ENCODE measurements at regions not wholly inside any gene's neighbourhood (a gene's known extent, or its start where the extent isn't known, plus 50 kb on each side); places are given as distances from the start of the nearest gene placed in this dataset.

DNA sequence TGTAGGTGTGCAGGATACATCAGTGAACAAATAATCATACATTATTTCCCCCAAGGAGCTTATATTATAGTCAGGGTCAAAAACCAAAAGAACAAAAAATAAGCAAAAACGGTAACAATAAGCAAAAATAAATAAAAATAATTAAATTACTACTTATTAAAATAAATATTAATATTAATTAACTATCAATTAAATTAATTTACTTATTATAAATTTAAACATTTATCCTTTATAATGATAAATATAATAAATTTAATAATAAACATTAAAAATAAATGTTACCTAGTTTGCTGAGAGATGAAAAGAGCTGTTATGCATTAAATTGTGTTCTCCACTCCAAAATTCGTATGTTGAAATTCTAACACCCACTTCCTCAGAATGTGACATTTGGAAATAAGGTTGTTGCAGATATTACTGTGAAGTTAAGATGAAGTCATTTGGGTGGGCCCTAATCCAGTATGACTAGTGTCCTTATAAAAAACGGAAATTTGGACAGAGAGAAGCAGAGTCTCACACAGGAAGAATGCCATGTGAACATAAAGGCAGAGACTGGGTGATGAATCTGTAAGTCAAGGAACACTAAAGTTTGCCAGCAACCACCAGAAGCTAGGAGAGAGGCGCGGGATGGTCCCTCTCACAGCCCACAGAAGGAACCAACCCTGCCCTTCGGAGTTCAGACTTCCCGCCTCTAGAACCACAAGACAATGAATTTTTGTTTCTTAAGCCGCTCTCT lies 67.2 kb upstream of the IBSP start (continued):
- TF ChIP-seq, protein P1, sequence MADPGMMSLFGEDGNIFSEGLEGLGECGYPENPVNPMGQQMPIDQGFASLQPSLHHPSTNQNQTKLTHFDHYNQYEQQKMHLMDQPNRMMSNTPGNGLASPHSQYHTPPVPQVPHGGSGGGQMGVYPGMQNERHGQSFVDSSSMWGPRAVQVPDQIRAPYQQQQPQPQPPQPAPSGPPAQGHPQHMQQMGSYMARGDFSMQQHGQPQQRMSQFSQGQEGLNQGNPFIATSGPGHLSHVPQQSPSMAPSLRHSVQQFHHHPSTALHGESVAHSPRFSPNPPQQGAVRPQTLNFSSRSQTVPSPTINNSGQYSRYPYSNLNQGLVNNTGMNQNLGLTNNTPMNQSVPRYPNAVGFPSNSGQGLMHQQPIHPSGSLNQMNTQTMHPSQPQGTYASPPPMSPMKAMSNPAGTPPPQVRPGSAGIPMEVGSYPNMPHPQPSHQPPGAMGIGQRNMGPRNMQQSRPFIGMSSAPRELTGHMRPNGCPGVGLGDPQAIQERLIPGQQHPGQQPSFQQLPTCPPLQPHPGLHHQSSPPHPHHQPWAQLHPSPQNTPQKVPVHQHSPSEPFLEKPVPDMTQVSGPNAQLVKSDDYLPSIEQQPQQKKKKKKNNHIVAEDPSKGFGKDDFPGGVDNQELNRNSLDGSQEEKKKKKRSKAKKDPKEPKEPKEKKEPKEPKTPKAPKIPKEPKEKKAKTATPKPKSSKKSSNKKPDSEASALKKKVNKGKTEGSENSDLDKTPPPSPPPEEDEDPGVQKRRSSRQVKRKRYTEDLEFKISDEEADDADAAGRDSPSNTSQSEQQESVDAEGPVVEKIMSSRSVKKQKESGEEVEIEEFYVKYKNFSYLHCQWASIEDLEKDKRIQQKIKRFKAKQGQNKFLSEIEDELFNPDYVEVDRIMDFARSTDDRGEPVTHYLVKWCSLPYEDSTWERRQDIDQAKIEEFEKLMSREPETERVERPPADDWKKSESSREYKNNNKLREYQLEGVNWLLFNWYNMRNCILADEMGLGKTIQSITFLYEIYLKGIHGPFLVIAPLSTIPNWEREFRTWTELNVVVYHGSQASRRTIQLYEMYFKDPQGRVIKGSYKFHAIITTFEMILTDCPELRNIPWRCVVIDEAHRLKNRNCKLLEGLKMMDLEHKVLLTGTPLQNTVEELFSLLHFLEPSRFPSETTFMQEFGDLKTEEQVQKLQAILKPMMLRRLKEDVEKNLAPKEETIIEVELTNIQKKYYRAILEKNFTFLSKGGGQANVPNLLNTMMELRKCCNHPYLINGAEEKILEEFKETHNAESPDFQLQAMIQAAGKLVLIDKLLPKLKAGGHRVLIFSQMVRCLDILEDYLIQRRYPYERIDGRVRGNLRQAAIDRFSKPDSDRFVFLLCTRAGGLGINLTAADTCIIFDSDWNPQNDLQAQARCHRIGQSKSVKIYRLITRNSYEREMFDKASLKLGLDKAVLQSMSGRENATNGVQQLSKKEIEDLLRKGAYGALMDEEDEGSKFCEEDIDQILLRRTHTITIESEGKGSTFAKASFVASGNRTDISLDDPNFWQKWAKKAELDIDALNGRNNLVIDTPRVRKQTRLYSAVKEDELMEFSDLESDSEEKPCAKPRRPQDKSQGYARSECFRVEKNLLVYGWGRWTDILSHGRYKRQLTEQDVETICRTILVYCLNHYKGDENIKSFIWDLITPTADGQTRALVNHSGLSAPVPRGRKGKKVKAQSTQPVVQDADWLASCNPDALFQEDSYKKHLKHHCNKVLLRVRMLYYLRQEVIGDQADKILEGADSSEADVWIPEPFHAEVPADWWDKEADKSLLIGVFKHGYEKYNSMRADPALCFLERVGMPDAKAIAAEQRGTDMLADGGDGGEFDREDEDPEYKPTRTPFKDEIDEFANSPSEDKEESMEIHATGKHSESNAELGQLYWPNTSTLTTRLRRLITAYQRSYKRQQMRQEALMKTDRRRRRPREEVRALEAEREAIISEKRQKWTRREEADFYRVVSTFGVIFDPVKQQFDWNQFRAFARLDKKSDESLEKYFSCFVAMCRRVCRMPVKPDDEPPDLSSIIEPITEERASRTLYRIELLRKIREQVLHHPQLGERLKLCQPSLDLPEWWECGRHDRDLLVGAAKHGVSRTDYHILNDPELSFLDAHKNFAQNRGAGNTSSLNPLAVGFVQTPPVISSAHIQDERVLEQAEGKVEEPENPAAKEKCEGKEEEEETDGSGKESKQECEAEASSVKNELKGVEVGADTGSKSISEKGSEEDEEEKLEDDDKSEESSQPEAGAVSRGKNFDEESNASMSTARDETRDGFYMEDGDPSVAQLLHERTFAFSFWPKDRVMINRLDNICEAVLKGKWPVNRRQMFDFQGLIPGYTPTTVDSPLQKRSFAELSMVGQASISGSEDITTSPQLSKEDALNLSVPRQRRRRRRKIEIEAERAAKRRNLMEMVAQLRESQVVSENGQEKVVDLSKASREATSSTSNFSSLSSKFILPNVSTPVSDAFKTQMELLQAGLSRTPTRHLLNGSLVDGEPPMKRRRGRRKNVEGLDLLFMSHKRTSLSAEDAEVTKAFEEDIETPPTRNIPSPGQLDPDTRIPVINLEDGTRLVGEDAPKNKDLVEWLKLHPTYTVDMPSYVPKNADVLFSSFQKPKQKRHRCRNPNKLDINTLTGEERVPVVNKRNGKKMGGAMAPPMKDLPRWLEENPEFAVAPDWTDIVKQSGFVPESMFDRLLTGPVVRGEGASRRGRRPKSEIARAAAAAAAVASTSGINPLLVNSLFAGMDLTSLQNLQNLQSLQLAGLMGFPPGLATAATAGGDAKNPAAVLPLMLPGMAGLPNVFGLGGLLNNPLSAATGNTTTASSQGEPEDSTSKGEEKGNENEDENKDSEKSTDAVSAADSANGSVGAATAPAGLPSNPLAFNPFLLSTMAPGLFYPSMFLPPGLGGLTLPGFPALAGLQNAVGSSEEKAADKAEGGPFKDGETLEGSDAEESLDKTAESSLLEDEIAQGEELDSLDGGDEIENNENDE (IDR thresholded peaks at IDR 0.05; ENCODE audit: insufficient replicate concordance, low read length), result no peak
- no peak for TF ChIP-seq TBP (IDR thresholded peaks at IDR 0.05; ENCODE audit: low read depth, low read length)
- TF ChIP-seq CREB1 (IDR thresholded peaks at IDR 0.05), result no peak
- TF ChIP-seq, protein P2, sequence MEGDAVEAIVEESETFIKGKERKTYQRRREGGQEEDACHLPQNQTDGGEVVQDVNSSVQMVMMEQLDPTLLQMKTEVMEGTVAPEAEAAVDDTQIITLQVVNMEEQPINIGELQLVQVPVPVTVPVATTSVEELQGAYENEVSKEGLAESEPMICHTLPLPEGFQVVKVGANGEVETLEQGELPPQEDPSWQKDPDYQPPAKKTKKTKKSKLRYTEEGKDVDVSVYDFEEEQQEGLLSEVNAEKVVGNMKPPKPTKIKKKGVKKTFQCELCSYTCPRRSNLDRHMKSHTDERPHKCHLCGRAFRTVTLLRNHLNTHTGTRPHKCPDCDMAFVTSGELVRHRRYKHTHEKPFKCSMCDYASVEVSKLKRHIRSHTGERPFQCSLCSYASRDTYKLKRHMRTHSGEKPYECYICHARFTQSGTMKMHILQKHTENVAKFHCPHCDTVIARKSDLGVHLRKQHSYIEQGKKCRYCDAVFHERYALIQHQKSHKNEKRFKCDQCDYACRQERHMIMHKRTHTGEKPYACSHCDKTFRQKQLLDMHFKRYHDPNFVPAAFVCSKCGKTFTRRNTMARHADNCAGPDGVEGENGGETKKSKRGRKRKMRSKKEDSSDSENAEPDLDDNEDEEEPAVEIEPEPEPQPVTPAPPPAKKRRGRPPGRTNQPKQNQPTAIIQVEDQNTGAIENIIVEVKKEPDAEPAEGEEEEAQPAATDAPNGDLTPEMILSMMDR (IDR thresholded peaks at IDR 0.05; ENCODE audit: control extremely low read depth in 1 of 3, insufficient read depth in 1 of 3, low read depth in 1 of 3, low read length in 3 of 3), result no peak
- no peak for TF ChIP-seq HDAC6 (IDR thresholded peaks at IDR 0.05; ENCODE audit: low read depth, low read length)
- TF ChIP-seq TEAD4 (IDR thresholded peaks at IDR 0.05; ENCODE audit: low read depth, low read length), result no peak

Data from H1 (cell line).